CMK (cell line): ENCODE measurements at regions not wholly inside any gene's neighbourhood (a gene's known extent, or its start where the extent isn't known, plus 50 kb on each side); places are given as distances from the start of the nearest gene placed in this dataset.
"Not testable (repeated sequence)": the region's sequence is repeated elsewhere in the genome, so short reads cannot be mapped to it uniquely, and the experiment has no call there.

Experiments
- DNase-seq: peaks from one replicate; pipeline ENCODE4 v3.0.0-alpha.2; 2010; ENCODE audit warnings: low read depth

DNA sequence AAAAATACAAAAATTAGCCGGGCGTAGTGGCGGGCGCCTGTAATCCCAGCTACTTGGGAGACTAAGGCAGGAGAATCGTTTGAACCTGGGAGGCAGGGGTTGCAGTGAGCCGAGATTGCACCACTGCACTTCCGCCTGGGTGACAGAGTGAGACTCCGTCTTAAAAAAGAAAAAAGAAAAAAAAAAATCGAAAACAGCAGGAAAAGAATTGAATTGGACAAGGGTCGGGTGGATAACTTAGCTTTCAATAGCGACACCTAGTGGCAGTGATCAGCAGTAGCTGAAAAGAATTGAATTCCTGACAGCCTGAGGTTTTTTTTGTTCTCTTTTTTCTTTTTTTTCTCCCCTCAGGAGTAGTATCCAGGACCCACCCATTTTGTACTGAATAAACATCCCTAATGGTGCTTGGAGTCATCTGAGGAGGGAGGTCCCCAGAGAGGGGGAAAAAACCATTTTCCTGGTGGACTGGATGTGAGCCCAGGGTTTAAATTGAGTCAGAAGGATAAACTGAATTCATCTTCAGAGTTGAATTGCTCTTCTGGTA is 55.1 kb downstream of the CYCS start:
- peak; percentile 15 for DNase-seq

DNA sequence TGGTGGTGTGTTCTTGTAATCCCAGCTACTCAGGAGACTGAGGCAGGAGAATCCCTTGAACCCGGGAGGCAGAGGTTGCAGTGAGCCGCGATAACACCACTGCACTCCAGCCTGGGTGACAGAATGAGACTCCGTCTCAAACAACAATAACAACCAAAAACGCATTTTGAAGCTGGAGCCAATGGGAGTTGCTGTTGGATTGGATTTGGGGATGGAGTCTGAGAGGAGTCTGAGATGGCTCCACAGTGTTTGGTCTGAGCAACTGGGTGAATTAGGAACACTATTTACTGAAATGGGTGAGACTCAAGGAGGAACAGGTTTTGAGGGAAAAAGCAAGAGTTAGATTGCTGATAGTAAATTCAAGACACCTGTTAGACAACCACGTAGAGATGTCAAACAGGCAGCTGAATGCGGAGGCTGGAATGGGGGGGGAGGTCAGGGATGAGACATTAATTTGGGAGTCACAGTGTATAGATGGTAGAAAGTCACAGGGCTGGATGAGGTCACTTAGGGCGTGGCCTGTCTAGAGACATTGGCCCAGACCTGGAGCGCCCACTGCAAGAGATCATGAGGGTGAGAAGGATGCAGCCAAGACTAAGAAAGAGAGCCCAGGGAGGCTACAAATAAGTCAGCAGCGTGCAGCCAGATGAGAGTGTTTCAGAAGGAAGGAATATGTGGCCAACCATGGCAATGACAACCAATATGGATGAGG is 56.4 kb downstream of the CYCS start:
- DNase-seq, result no peak

- no peak for DNase-seq
Measured at GRCh38 chr7:25067726-25068501, 57.1 kb downstream of the CYCS start.

GRCh38 chr7:25066253-25066652 is 58.8 kb downstream of the CYCS start:
- no peak for DNase-seq

- DNase-seq, result no peak
Measured at GRCh38 chr7:25062380-25062779, 62.7 kb downstream of the CYCS start.

DNA sequence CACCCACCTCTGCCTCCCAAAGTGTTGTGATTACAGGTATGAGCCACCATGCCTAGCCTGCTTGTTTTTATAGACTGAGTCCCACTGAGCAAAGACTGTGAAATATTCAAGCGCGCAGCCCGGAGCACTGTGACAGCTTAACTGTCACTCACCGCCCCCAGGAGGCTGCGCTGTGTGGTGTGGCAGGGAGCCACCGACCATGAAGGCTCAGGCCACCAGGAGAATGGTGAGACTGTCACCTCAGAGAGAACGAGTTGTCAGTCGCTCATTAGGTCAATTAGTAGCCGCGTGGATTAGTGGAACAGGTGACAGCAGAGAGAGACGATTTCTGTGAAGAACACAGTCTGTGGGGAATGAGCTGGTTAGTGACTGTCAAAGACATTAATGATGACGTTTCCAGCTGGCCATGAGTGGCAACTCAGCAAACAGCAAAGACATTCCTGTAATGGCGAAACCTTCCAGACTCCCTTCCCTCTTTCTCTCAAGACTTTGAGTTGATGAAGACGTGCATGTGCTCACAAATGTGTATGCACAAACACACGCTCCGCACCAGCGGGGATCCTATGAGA is 64.5 kb downstream of the CYCS start:
- DNase-seq, result no peak

- DNase-seq, result no peak
Measured at GRCh38 chr7:25059576-25059975, 65.5 kb downstream of the CYCS start.

DNA sequence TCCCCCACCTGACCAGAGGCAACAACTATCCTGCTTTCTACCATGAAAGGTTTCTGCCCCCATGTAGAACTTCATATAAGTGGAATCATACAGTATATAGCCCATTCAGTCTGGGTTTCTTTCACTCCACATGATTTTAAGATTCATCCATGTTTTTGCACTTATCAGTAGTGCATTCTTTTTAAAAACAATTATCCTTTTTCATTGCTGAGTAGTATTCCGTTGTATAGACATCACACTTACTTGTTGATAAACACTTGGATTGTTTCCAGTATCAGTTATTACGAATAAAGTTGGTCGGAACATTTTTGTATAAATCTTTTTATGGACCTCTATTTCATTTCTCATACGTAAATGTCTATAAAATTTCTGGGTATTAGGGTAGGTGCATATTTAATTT is 68.7 kb downstream of the CYCS start:
- DNase-seq, result no peak

- DNase-seq, result no peak
Measured at GRCh38 chr7:25055520-25056220, 69.4 kb downstream of the CYCS start.

DNA sequence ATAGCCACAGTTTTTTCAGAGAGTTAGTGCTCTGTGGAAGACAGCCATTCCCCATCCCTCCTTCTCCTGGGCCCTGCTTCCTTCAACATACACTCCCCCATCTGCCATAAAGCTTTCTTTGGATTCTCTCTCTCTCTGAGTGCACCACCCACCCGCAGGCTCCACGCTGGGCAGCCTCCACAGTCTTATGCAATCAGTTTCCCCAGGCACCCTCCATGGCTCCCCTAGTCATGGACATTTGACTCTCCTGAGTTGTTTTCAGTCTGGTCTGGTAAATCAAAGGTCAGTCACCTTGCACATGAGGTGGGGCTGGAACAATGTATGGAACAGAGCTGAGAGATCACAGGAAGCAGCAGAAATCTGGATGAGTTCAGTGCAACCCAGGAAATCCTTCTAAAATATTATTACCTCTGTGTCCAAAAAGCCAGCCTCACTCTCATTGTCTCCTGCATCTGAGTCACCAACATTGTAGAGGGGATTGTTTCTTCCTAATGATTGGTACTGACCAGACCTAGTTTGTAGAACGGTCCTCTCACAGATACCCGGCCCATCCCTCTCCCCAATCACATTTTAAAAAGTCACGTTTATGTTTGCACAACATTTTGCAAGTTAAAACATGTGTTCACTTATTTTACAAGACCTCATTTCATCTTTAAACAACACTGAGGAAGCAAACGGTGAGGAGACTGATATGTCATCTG is 70.1 kb downstream of the CYCS start:
- DNase-seq, result no peak

DNA sequence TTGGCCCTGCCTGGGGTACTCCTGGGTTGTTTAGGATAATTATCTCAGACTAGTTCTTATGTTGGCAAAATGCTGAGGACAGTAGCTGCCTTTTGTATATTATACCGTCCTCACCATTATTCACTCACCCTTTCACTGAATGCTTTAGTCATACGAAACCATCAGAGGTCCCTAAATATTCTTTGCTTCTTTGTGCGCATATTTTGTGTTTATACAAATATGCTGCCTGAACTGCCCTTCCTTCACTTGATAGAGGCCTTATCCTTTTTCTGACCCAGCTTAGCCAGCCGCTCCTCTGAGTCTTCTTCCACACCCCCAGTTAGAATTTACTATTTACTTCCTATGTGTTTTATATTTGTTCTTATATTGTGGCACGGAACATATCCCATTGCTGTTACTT is 70.2 kb upstream of the OSBPL3 start:
- DNase-seq, result no peak

- no peak for DNase-seq
Measured at GRCh38 chr7:25048444-25048834, 68.5 kb upstream of the OSBPL3 start.

DNA sequence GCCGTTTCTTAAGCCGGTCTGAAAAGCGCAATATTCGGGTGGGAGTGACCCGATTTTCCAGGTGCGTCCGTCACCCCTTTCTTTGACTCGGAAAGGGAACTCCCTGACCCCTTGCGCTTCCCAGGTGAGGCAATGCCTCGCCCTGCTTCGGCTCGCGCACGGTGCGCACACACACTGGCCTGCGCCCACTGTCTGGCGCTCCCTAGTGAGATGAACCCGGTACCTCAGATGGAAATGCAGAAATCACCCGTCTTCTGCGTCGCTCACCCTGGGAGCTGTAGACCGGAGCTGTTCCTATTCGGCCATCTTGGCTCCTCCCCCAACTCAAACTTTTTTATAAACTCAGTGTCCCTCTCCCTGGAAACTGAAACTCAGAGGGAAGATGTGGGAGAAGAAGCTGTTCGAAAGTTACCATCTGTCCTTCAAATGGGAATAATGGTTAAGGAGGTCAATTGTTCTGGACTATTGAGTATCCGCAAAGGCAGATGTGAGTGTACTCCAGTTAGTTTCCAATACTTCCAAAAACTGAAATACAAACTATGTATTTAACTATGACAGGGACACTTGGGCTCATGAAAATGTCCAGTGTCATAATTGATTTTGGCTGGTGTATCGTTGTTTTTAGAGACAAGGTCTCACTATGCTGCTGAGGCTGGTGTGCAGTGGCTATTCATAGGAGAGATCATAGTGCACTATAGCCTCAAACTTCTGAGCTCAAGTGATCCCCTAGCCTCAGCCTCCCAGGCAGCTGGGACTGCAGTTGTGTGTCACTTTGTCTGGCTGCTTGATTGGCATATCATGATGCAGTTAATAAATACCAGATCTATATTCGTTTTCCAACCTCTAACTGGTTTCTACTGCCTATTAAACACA is 67.8 kb upstream of the OSBPL3 start:
- not testable (repeated sequence) for DNase-seq

- DNase-seq, result no peak
Measured at GRCh38 chr7:25037325-25037724, 57.3 kb upstream of the OSBPL3 start.

DNA sequence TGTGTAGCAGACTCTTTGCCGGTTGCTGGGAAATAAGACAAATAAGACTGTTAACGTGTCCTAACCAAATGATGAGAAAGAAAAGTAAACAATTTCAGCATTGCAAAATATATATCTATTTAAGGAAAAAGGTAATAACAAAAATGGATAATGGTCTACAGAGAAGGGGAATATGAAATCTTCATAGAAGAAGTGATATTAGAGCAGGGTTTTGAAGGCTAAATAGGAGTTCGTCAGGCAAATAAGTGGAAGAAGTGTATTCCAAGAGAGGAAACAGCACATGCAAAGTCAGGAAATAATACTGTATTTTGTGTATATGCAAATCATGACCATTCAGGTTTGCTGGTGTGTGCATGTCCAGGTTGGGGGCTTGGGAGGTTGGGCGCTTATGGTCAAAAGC is 55.3 kb upstream of the OSBPL3 start:
- DNase-seq, result no peak

- no peak for DNase-seq
Measured at GRCh38 chr7:25034136-25034535, 54.2 kb upstream of the OSBPL3 start.

- DNase-seq, result no peak
Measured at GRCh38 chr7:25032774-25033743, 53.1 kb upstream of the OSBPL3 start.

GRCh38 chr7:25031432-25031831 is 51.5 kb upstream of the OSBPL3 start:
- DNase-seq, result no peak

DNA sequence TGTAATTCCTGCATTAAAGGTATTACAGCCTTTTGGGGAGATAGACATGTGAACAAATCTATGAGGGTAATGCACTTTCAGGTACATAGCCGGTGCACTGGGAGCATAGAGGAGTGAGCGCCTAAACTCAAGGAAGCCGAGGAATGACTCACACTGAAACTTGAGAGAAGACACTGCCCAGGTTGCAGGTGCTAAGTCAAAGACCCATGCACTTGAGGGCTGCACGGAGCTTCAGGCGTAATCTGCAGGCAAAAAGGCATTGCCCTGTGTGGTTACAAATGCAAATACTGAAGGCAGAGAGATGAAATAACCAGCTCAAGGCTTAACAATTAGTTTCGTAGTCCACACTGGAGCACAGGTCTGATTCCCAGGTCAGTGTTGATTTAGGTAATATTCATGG is 51.0 kb upstream of the OSBPL3 start:
- no peak for DNase-seq
